CD4-positive, alpha-beta T cell (primary cell): ENCODE measurements at regions not wholly inside any gene's neighbourhood (a gene's known extent, or its start where the extent isn't known, plus 50 kb on each side); places are given as distances from the start of the nearest gene placed in this dataset.
"Not testable (repeated sequence)": the region's sequence is repeated elsewhere in the genome, so short reads cannot be mapped to it uniquely, and the experiment has no call there.

Experiments used
- ATAC-seq: fragments of 200-7000 bp; cut with Tn5 transposase; one replicate; pipeline ENCODE4 v1.10.0; 2022; ENCODE audit warnings: mild to moderate bottlenecking; ENCODE audit not compliant: poor library complexity
- CTCF ChIA-PET: fragments of 350-600 bp; sonication (Branson Sonifier 250); formaldehyde crosslinking; loops from one replicate; lab custom pipeline; 2021; ENCODE audit warnings: antibody characterized with exemption, inconsistent platforms; lab: Charles Lee
- POLR2A ChIA-PET: fragments of 350-600 bp; sonication (Branson Sonifier 250); formaldehyde crosslinking; loops from one replicate; lab custom pipeline; 2021; ENCODE audit warnings: antibody characterized with exemption, inconsistent platforms; lab: Charles Lee
- DNase-seq, 14 experiments: peaks; one replicate each; pipeline ENCODE4 v3.0.0-alpha.2; 2013 to 2020; ENCODE audit warnings: mixed read lengths in 2 of 14
- H3K27ac ChIP-seq, 2 donors: one replicate each; pipeline versions ENCODE4 v1.5.1 to v1.7.0; 2013; ENCODE audit warnings: low read length in 2 of 2, low read depth in 1 of 2, mild to moderate bottlenecking in 1 of 2
- H3K27me3 ChIP-seq, 2 experiments: 1 replicate in 1 of 2; 2 replicates in 1 of 2; pipeline versions ENCODE4 v1.6.1 to v1.7.0; 2013; ENCODE audit warnings: low read length in 2 of 2, control low read depth in 1 of 2, mild to moderate bottlenecking in 1 of 2, moderate library complexity in 1 of 2; ENCODE audit not compliant: insufficient read depth in 2 of 2, control insufficient read depth in 1 of 2
- H3K36me3 ChIP-seq: one replicate; pipeline ENCODE4 v1.6.1; 2013; ENCODE audit warnings: low read length, control low read depth; ENCODE audit not compliant: insufficient read depth
- H3K4me1 ChIP-seq: one replicate; pipeline ENCODE4 v1.6.1; 2013; ENCODE audit warnings: low read length, control low read depth; ENCODE audit not compliant: insufficient read depth
- H3K4me3 ChIP-seq: one replicate; pipeline ENCODE4 v1.5.1; 2013; ENCODE audit warnings: mild to moderate bottlenecking, low read length, moderate library complexity
- H3K9me3 ChIP-seq, 2 experiments: 1 replicate in 1 of 2; 2 replicates in 1 of 2; pipeline versions ENCODE4 v1.6.1 to v1.7.0; 2013; ENCODE audit warnings: low read length in 2 of 2, mild to moderate bottlenecking in 2 of 2, control low read depth in 1 of 2, moderate library complexity in 1 of 2; ENCODE audit not compliant: control insufficient read depth in 1 of 2, insufficient read depth in 1 of 2
- H3K27ac Mint-ChIP-seq: one replicate; pipeline ENCODE4 v1.8.0; 2020; ENCODE audit warnings: mixed read lengths
- H3K27me3 Mint-ChIP-seq: one replicate; pipeline ENCODE4 v1.8.0; 2021; ENCODE audit warnings: mixed read lengths
- H3K36me3 Mint-ChIP-seq: one replicate; pipeline ENCODE4 v1.8.0; 2021; ENCODE audit warnings: low read depth, mixed read lengths
- H3K4me1 Mint-ChIP-seq: one replicate; pipeline ENCODE4 v1.8.0; 2021; ENCODE audit warnings: low read depth, mixed read lengths
- H3K4me3 Mint-ChIP-seq: one replicate; pipeline ENCODE4 v1.8.0; 2020; ENCODE audit warnings: mild to moderate bottlenecking, mixed read lengths
- H3K9me3 Mint-ChIP-seq: one replicate; pipeline ENCODE4 v1.8.0; 2020; ENCODE audit warnings: mixed read lengths
- intact Hi-C, 2 experiments: fragments of 100-400 bp; cut with DNase I in 1 of 2; cut with micrococcal nuclease in 1 of 2; formaldehyde crosslinking; loops; one replicate each; pipeline versions ENCODE4 v1.15.1 to v1.9.0; 2023 to 2025; cut with DNase I, micrococcal nuclease
- TF ChIP-seq, protein P1 (sequence below): fragments of 200-600 bp; IDR thresholded peaks from one replicate; pipeline ENCODE4 v1.8.0; 2022; ENCODE audit warnings: antibody characterized with exemption, mild to moderate bottlenecking

DNA sequence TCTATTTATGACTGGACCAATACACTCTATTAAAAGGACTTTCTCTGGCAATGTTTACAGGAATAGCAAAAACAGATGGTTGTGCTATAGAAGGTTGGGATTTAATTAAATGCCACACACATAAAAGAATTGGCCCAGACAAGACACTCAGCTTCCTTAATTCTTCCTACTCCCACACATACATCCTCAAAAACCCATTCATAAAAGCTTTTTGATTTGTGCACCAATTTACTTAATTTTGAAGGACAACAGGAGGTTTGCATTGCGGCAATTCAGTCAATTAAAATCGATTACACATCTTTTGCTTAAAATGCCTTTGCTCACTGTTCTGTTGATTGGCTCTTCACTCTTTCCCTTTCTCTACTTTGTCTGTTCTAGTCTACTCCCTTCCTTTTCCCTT, 317.1 kb downstream of the CBLL2 start:
- Mint-ChIP-seq H3K27ac (no peak overlapping the region), H3K27me3 (no peaks in the 10 kb centered on the region), H3K4me3 (no peak overlapping the region), H3K36me3 (no peaks in the 10 kb centered on the region), H3K9me3 (no peaks in the 10 kb centered on the region), H3K4me1 (no peaks in the 10 kb centered on the region)
- Histone ChIP-seq H3K4me3 (no peak overlapping the region), H3K27me3 (no peaks in the 10 kb centered on the region), H3K4me1 (no peaks in the 10 kb centered on the region), H3K27ac (no peak overlapping the region), H3K36me3 (no peaks in the 10 kb centered on the region), H3K9me3 (no peaks in the 10 kb centered on the region)
- TF ChIP-seq, protein P1, sequence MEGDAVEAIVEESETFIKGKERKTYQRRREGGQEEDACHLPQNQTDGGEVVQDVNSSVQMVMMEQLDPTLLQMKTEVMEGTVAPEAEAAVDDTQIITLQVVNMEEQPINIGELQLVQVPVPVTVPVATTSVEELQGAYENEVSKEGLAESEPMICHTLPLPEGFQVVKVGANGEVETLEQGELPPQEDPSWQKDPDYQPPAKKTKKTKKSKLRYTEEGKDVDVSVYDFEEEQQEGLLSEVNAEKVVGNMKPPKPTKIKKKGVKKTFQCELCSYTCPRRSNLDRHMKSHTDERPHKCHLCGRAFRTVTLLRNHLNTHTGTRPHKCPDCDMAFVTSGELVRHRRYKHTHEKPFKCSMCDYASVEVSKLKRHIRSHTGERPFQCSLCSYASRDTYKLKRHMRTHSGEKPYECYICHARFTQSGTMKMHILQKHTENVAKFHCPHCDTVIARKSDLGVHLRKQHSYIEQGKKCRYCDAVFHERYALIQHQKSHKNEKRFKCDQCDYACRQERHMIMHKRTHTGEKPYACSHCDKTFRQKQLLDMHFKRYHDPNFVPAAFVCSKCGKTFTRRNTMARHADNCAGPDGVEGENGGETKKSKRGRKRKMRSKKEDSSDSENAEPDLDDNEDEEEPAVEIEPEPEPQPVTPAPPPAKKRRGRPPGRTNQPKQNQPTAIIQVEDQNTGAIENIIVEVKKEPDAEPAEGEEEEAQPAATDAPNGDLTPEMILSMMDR = no peak
- POLR2A ChIA-PET = no interaction called here
- intact Hi-C loops = no loop called here
- CTCF ChIA-PET = no interaction called here
- no peak for ATAC-seq
- no peak for DNase-seq

DNA sequence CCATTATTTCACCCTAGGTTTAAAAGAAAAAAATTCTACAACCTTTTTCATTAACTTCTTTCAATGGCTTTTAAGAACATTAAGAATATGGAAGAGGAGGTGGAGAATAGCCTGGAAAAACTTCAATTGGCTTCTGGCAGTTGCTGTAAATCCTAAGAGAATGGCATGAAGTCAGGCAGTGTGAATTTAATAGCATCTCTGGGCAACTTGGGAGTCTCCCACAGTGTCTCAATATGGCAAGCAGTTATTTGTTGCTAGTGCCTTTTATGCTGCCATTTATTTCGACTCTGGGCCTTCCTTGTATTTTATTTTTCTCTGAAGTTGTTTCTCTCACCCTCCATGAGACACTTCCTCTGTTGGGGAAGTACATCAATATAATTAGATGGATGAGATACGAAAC, 322.1 kb downstream of the CBLL2 start:
- no peaks in the 10 kb centered on the region for H3K36me3 Mint-ChIP-seq
- Histone ChIP-seq H3K27me3 (no peaks in the 10 kb centered on the region), H3K9me3 (no peaks in the 10 kb centered on the region), H3K36me3 (no peaks in the 10 kb centered on the region), H3K4me1 (no peaks in the 10 kb centered on the region), H3K27ac (no peak overlapping the region), H3K4me3 (no peak overlapping the region)
- H3K27me3 Mint-ChIP-seq = no peaks in the 10 kb centered on the region
- no peak overlapping the region for H3K27ac Mint-ChIP-seq
- intact Hi-C loops = no loop called here
- CTCF ChIA-PET = no interaction called here
- TF ChIP-seq, protein P1 = no peak
- no peaks in the 10 kb centered on the region for H3K4me1 Mint-ChIP-seq
- H3K9me3 Mint-ChIP-seq = peaks cover 3% of the 10 kb centered on the region
- ATAC-seq (no peak), DNase-seq (no peak)
- H3K4me3 Mint-ChIP-seq = no peak overlapping the region
- POLR2A ChIA-PET = no interaction called here

DNA sequence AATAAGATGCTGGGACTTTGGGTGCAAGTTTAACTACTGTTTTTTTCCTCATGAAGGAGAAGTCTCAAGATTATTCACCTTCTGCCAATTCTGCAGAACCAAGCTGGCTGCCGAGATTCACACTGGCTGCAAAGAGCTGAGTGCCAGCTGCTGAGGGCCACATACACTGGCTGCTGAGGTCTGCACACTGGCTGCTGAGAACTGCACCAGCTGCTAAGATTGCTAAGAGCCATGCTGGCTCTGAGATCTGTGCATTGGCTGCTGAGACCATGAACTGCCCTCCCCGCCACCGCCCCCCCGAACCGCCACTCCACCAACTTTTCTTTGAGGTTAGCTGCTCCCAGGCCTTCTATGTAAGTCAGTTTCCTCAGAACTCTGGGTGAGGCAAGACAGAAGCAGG, 330.3 kb downstream of the CBLL2 start:
- Mint-ChIP-seq H3K9me3 (peaks cover under 1% of the 10 kb centered on the region), H3K4me3 (no peak overlapping the region), H3K27ac (no peak overlapping the region), H3K27me3 (no peaks in the 10 kb centered on the region), H3K36me3 (no peaks in the 10 kb centered on the region), H3K4me1 (no peaks in the 10 kb centered on the region)
- TF ChIP-seq, protein P1 = no peak
- Histone ChIP-seq H3K27ac (no peak overlapping the region), H3K4me1 (no peaks in the 10 kb centered on the region), H3K4me3 (no peak overlapping the region), H3K9me3 (peaks cover 0 to 3% of the 10 kb centered on the region in 2 experiments), H3K36me3 (no peaks in the 10 kb centered on the region), H3K27me3 (no peaks in the 10 kb centered on the region)
- ChIA-PET POLR2A (no interaction called here), CTCF (no interaction called here)
- intact Hi-C loops = no loop called here
- DNase-seq = no peak
- ATAC-seq = no peak

DNA sequence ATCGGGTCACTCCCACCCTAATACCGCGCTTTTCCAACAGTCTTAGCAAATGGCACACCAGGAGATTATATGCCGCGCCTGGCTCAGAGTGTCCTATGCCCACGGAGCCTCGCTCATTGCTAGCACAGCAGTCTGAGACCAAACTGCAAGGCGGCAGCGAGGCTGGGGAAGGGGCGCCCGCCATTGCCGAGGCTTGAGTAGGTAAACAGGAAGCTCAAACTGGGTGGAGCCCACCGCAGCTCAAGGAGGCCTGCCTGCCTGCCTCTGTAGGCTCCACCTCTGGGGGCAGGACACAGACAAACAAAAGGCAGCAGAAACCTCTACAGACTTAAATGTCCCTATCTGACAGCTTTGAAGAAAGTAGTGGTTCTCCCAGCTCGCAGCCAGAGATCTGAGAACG, 336.7 kb downstream of the CBLL2 start:
- H3K27ac Mint-ChIP-seq, POLR2A ChIA-PET, H3K27ac ChIP-seq, H3K9me3 Mint-ChIP-seq, H3K27me3 Mint-ChIP-seq, H3K27me3 ChIP-seq, H3K4me1 ChIP-seq, H3K36me3 Mint-ChIP-seq, H3K4me3 ChIP-seq, CTCF ChIA-PET, DNase-seq, H3K36me3 ChIP-seq, intact Hi-C loops, ATAC-seq, H3K4me1 Mint-ChIP-seq, H3K4me3 Mint-ChIP-seq: not testable (repeated sequence)
- H3K9me3 ChIP-seq = peaks cover 0 to 13% of the 10 kb centered on the region in 2 experiments
